HG03432 (cell line): ENCODE measurements at regions not wholly inside any gene's neighbourhood (a gene's known extent, or its start where the extent isn't known, plus 50 kb on each side); places are given as distances from the start of the nearest gene placed in this dataset.

ENCODE experiments used
- ATAC-seq: cut with Tn5 transposase; IDR thresholded peaks from one replicate; pipeline ENCODE4 v1.9.1; 2021; ENCODE audit warnings: mild to moderate bottlenecking, moderate library complexity; ENCODE audit not compliant: unreplicated experiment

DNA sequence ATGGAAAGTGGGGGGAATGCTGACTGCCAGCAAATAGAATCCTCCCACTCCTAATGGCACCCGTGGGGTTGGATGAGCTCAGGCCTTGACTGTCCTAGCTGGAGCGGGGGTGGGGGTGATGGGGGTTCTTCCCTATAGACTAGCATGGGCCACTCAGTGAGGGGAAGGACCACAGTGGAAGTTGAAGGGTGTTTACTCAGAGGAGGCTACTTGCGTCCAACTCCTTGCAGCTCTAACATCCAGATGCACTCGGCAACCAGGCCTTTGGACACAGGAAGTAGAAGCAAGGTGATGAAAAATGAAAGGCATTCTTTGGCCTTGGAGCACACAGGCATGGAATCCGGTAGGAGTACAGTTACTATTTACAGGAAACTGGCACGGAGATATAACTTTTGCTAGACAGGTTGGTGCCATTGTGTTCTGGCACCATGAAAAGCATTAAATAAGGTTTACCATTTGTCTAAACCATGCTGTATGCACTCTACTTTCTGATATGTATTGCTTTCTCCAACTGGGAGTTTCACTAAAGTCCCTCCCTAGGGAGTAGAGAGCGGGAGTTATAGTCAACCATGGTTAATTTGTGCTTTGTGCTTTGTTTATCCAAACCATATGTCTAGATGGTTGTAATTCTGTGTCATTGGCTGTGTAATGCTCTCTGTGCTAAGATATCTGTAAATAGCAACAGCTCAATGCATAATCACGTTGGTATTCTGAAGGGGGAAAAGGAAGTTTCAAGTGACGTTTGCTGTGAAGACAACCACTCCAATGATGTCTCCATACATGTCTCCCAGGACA, 125.3 kb downstream of the TSHZ3 start:
- no peak for ATAC-seq

DNA sequence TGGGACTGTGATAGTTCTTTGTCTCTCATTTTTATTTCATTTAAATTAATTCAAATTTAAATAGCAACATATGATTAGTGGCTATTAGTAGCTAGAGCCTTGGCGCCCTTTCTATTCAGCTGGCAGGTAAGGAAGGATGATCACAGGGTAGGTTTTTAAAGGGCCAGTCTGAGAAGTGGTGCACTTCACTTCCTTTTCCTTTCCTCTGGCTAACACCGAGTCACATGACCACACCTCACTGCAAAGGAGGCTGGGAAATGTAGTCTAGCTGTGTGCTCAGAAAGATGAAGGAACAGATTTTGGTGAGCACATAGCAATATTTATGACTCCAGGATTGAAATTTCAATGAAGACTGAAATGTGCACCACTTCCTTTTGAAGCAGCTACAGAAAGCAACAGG, 128.7 kb downstream of the TSHZ3 start:
- ATAC-seq = no peak

DNA sequence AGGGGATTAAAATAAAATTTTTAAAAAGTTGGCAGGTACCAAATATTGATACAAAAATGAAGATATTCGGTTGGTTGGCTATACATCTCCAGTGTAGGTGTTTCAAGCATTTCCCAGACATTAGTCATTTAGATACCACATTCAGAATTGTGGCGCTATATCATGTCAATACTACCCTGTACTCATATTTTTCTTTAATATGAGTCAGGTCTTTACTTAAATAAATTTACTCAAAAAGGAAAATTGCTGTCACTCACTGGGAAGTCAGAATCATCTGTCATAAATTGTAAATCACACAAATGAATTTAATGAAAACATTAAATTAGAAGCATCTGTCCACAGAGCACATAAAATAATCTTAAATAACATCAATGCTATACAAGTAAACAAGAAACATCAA, 134.2 kb downstream of the TSHZ3 start:
- ATAC-seq = no peak

DNA sequence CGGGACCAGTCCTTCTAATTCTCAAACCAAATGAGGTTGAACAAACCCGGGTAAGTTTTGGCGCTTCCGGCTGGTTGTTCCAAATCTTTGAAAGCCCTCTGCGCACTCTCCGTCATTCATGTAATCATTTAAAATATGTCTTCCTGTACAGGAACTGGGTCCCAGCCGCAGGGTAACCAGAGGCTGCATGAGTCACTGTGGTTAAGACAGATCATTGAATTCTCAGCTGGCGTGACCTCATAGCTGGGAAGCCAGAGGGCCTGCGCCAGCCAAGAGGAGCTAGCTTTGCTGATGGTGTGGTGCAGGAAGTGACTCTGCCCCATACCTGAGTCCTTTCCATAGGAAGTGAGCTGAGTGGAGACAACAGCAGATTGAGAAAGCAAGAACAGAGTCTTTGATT, 135.2 kb downstream of the TSHZ3 start:
- peak; percentile 84 for ATAC-seq

DNA sequence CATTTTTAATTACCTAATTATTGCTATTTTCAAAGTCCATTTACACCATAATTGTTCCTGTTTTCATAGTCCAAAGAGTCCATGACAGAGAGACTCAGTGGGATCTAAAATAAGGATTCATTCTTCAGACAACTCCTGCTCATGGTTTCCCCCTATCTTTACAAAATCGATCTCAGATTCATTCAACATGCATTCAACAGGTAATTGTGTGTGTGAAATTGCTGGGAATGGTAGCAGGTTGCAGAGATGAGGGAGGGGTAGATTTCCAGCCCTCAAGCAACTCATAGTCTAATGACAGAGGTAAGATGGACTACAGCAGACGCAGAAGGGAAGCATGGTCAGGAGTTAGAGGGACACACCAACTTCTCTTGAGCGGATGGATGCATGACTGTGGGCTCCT, 138.1 kb downstream of the TSHZ3 start:
- ATAC-seq = no peak

DNA sequence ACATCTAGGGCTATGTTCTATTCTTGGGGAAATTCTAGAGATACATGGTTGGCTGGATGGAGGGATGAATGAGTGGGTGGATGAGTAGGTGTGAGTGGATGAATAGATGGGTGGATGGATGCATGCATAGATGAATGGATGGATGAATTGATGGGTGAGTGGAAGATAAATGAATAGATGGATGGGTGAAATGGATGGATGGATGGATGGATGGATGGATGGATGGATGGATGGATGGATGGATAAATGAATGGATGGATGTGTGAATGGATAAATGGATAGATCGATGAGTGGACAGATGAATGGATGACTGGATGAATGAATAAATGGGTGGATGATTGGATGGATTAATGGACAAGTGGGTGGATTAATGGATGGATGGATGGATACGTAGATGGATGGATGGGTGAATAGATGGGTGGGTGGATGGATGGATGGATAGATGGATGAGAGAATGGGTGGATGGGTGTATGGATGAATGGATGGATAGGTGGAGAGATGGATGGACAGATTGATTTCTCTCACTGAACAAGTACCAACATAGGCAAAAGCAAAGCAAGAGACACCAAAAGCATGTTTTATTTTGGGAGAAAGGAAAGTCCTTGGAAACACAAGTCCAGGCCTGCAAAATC, 143.2 kb downstream of the TSHZ3 start:
- no peak for ATAC-seq

DNA sequence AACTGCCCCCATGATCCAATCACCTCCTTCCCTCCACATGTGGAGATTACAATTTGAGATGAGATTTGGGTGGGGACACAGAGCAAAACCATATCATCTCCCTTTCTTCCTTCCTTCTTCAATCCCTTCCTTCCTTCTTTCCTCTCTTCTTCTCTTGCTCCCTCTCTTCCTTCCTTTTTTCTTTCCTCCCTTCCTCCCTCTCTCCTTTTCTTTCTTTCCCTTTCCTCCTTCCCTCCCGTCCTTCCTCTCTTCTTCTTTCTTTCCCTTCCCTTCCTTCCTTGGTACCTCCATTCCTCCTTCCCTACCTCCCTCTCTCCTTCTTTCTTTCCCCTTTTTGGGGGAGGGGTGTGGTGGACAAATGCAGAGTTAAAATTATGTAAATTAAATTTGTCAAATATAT, 145.1 kb downstream of the TSHZ3 start:
- no peak for ATAC-seq

DNA sequence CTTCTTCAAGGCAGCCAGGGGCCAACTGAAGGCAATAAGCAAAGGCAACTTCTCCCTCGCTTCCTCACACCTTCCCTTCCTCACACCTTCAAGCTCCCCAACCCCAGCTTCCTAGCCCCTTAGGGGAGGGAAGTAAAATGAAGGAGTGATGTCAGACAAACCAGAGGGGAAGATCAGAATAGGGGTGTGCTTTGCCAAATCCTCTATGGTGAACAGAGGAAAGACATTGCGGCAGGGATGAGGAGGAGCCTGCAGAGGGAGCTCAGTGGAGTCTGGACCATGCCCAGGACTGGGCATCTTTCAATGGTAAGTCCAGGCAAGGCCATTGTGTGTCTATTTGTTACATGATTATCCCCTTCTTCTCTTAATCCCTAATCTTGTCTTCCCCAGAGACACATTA, 164.0 kb downstream of the TSHZ3 start:
- no peak for ATAC-seq

DNA sequence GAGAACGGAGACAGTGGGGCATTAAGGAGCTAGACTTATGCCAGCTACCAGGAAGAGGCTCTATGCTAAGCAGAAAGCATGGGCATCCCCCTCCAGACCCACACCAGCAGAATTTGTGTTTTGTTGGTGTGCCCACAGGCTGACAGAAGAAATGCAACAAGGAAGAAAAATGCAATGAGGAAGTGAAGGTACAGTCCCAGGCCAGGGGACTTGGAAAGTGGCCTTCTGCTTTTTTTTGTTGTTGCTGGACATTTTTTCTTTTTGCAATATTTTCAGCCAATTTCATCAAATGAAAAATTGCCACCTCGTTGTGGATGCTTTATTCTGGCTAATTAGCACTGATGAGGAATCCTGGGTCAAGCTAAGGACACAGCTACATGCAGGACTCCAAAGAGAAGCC, 167.7 kb downstream of the TSHZ3 start:
- ATAC-seq = no peak

DNA sequence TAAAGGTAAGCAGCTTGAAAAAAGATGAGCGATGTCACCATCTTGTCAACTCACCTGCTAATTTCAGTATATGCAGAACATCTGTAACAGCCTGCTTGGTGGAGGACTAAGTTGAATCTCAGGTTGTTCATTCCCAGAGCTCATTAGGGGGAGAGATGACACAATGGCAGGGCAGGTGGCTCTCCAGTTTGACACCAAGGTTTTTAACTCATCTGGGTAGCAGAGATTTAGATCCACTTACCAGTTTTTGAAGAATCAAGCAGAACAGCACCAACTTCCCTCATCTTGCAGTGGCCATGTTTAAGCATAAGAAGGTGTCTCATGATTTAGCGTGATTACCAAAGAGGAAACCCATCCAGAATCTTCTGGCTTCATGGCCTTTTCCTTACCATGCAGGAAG, 168.3 kb downstream of the TSHZ3 start:
- ATAC-seq = no peak

DNA sequence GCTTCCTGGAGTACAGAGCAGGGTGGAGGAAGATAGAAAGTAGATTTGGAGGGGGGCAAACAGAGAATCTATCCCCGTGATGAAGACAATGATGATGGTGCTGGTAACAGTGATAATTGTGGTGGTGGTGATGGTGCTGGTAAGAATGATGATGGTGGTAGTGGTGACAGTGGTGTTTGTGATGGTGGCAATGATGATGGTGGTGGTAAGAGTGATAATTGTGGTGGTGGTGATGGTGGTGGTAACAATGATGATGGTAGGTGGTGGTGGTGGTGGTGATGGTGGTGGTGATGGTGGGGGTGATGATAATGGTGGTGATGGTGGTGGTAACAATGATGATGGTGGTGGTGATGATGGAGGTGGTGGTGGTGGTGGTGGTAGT, 169.8 kb downstream of the TSHZ3 start:
- no peak for ATAC-seq

DNA sequence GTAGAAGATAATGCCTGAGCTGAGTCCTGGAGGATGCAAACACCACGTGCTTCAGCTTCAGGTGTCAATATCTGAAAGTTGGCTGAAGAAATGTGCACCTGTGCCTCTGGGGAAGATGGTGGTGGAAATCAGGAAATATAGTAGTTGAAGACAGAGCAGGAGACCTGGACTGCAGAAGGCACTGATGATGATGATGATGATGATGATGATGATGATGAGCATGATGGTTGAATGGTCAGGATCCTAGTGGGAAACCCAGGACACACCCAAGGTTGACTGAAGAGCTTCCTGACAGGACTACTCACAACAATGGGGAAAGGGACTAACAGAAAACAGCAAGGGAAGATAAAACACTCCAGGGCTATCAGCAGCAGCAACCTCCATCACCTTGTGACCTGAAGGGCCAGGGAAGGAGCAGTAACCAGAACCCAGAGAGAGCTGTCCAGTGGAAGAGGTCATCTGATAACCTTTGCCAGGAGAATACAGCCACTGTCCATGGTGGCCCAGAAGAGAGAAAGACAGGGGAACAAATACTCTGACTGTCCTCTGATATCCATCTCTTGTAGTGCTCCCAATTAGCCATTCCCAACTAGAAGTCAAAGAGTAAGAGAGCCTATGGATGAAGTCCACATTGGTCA, 170.3 kb downstream of the TSHZ3 start:
- no peak for ATAC-seq

DNA sequence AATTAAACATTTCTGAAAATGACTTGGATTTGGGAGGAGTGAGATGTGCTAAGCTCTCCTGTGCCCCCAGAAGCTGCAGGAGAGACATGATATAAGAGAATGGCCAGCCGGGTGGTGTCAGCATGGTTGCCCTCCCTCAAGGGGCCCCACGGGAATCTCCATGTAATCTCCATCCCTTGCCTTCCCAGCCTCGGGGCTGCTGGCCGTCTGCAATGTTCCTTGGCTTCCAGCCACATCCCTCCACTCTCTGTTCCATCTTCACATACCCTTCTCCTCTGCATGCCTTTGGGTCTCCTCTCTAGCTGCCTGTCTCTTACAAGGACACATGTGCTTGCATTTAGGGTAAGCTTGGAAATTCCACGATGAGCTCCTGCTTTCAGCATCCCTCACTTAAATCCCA, 172.0 kb downstream of the TSHZ3 start:
- ATAC-seq = no peak

DNA sequence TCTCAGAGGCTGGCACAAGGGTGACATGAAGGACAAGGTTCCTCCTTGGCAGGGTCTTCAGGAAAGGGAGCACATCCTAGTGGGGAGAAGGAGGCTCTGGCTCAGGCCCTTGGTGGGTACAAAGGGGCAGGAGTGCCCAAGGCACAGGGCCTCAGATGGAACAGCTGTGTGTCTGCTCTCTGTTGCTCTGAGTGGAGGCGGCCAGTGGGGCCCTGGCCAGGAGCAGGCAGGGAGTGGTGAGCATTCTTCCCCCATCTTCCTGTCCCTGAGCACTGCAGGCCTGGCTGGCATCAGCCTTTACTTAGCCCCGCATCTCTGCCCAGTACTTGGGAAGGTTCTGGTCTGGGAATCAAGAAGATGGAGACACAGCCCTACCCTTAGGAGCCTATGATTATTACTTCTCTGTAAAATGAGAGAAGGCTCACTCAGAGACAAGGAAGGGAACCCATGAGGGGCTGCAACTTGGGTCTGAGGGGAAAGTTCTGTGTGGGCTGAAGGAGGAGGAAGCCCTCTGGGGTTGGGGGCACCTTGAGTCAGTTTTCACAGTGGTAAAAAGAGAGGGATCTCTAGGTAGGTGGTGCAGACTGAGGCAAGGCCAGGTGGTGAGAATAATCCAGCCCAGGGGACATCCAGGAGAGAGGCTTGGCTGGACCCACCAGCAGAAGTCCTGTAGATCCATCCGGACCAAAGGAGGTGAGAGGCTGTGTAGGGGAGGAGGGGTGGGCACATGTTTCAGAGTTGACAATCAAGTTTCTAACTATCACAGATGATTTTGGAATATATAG, 173.5 kb downstream of the TSHZ3 start:
- no peak for ATAC-seq

DNA sequence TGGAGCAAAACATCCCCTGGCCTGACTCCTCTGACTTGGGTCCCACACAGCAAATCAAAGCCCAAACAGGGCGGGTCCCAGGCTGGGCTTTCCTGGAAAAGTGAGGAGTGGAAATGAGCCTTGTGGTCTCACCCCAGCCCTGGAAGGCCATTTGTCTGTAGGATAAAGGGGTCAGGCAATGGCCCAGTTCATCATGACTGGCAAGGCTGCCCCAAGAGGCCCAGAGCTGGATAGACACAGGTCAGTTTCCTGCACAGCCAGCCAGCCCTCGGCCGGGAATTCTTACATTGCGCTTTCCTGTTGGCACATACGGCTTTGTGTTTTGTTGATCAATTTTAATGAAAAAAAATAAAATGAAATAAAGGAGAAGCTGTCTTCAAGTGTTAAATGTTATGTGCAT, 174.3 kb downstream of the TSHZ3 start:
- no peak for ATAC-seq

DNA sequence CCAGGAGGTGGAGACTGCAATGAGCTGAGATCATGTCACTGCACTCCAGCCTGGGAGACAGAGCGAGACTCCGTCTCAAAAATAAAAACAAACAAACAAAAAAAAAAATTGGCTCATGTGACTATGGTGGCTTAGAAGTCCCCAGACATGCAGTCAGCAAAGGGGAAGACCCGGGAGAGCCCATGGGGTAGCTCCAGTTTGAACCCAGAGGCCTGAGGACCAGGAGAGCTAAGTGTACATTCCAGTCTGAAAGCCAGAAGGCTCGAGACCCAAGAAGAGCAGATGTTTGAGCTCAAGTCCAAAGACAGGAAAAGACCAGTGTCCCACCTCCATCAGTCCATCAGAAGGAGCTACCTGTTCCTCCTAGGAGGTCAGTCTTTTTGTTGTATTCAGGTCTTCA, 175.2 kb downstream of the TSHZ3 start:
- no peak for ATAC-seq

DNA sequence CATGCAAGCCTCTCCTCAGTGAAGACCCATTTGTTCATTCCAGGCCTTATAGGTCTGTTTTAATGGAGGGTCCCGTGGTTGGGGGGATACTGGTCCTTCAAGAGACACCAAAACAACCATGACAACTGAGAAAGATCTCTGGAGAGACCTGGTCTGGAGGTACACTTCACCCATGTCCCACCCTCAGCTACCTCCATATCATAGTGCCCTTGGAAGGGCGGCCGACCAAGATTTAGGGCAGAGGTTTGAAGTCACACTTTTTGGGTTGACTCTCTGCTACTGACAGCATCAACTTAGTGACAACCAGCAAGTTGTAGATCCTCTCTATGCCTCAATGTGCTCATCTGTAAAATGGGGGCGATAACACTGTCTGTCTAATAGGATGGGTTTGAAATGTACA, 177.3 kb downstream of the TSHZ3 start:
- no peak for ATAC-seq

DNA sequence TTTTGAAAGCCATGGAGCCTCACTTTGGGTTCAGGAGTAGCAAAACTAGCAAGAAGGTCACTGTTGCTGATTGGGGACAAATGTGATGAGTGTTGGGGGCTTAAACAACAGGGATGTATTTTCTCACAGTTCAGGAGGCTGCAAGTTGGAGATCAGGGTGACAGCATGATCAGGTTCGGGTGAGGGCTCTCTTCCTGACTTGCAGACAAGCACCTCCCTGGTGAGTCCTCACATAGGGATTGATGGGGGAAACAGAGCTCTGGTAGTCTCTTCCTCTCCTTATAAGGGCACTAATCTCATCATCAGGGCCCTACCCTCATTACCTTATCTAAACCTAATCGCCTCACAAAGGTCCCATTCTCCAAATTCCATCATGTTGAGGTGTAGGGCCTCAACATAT, 179.2 kb downstream of the TSHZ3 start:
- ATAC-seq = no peak

DNA sequence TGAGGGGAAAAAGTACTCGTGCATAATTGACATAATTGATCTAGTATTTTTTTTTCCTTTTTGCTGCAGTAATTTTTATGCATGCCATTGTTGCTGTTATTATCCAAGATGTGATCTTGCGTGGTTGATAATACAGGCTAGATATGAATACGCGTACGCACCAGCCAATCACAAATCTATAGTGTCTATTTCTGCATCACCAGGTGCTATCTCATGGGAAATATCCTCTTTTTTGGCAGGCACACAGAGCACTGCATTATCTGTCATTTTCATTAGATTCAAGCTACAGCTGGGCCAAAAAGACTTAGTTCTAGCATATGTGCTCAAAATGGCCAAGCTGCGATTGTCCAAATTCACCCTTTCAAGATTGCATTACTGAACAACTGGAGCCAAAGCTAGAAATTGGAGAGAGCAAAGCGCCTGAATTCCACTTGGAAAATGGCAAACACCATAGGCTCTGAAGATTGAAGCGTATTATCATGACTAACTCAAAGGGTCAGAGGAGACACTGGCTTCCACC, 181.1 kb downstream of the TSHZ3 start:
- ATAC-seq = no peak

DNA sequence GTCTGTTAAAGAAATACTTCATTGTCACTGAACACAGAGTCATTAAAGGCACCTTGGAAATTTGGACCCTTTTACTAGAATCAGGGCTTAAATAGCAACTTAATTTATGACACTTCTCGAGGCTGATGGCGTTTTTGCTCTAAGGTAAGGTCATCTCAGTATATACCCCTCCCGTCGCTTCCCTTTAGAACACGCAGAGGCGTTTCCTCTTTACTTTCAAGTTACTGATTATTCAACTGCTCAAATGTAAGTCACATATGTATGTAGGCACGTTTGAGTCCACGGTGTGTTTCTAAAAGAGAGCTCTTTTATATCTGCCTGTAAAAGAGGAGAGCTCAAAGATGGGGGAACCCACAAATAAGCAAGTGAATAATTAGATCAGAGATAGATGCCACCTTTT, 181.5 kb downstream of the TSHZ3 start:
- ATAC-seq = no peak

DNA sequence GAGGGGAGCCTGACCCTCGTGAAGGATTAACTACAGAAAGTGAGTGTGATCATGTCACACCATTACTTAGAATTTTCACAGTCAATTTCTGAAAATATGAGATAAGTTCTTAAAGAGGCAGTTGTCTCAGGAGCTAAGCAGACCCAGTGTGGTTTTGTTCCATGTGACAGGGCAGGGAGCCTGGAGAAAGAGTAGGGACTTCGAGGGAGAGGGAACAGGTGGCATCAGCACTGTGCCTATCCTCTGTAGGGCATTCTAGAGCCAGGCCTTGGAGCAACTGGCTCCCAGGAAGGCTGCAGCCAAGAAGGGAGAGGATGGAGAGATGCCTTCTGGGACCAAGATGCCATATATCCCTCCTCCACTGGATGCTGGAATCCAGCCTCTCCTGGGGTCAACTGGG, 183.0 kb downstream of the TSHZ3 start:
- no peak for ATAC-seq
